ENCODE measurements at regions not wholly inside any gene's neighbourhood (a gene's known extent, or its start where the extent isn't known, plus 50 kb on each side); places are given as distances from the start of the nearest gene placed in this dataset.

DNA sequence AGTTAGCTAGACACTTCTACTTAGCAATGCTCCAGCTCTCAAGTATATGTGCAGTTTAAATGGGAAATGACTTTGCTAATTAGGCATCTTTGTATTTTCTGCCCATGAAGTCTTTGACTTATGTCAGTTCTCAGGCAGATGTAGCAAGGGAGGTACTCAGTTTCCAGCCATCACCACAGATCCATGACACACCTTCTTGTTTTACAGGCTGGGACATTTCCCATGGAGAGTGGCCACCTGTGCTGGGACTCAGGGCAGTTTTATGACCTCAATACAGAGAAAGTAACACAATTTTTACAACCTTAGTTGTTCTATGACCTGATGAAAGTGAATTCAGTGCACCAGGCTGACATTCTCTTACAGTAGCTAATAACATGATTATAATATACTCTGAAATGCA, 280.7 kb upstream of the GK2 start:
- TF ChIP-seq, protein P1, sequence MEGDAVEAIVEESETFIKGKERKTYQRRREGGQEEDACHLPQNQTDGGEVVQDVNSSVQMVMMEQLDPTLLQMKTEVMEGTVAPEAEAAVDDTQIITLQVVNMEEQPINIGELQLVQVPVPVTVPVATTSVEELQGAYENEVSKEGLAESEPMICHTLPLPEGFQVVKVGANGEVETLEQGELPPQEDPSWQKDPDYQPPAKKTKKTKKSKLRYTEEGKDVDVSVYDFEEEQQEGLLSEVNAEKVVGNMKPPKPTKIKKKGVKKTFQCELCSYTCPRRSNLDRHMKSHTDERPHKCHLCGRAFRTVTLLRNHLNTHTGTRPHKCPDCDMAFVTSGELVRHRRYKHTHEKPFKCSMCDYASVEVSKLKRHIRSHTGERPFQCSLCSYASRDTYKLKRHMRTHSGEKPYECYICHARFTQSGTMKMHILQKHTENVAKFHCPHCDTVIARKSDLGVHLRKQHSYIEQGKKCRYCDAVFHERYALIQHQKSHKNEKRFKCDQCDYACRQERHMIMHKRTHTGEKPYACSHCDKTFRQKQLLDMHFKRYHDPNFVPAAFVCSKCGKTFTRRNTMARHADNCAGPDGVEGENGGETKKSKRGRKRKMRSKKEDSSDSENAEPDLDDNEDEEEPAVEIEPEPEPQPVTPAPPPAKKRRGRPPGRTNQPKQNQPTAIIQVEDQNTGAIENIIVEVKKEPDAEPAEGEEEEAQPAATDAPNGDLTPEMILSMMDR (IDR thresholded peaks at IDR 0.05): no peak
- TF ChIP-seq POLR2A (IDR thresholded peaks at IDR 0.05): no peak
